ENCODE measurements at regions not wholly inside any gene's neighbourhood (a gene's known extent, or its start where the extent isn't known, plus 50 kb on each side); places are given as distances from the start of the nearest gene placed in this dataset.
"Not testable (repeated sequence)": the region's sequence is repeated elsewhere in the genome, so short reads cannot be mapped to it uniquely, and the experiment has no call there.

DNA sequence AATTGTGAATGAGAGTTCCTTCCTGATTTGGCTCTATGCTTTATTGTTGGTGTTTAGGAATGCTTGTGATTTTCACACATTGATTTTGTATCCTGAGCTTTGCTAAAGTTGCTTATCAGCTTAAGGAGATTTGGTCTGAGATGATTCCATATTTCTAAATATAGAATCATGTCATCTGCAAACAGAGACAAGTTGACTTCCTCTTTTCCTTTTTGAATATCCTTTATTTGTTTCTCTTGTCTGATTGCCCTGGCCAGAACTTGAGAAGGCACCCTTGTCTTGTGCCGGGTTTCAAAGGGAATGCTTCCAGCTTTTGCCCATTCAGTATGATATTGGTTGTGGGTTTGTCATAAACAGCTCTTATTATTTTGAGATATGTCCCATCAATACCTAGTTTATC lies 260.6 kb downstream of the TDRD3 start:
- not testable (repeated sequence) for H3K4me3 Mint-ChIP-seq

DNA sequence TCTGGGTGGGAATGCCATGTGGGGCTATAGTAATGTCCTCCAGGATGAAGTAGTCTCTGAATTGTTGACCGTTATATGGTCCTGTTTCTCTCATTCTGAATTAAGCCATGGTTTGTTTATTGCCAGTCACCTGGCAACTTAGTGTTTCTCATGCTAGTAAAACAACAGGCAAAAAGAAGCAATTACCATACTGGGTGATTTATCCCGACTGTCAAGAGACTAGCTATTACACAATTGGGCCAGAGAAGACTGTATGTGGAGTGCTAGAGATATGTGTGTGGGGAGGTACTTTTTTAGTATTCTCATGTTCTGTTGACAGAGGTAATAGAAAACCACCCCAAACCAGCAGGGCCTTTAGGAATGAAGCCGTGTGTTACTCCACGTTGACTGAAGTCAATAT lies 258.2 kb downstream of the TDRD3 start:
- no peaks in the 10 kb centered on the region for H3K27me3 Mint-ChIP-seq
- no peak overlapping the region for H3K27ac Mint-ChIP-seq
- ATAC-seq: no peak

More for the DNA sequence above, 260.6 kb downstream of the TDRD3 start:
- not testable (repeated sequence) for H3K4me1 Mint-ChIP-seq, ATAC-seq, H3K27ac Mint-ChIP-seq, H3K27me3 Mint-ChIP-seq, DNase-seq
- peaks cover 18% of the 10 kb centered on the region in 2 donors for H3K9me3 Mint-ChIP-seq

DNA sequence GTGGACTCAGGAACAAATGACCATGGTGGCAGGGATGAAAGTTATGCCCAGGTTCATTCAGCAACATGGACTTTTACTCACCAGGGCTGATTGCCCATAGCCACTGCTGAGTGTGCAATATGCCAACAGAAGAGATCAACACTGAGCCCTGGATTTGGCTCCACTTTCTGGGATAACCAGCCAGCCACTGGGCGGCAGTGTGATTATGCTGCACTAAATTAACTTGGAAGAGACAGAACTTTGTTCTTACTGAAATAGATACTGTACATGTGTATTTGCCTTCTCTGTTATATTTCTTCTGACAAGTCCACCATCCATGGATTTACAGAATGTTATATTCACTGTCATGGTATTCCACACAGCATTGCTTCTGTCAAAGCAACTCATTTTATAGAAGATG lies 257.4 kb downstream of the TDRD3 start:
- no peak for DNase-seq
- ATAC-seq: no peak
- no peaks in the 10 kb centered on the region for H3K4me1 Mint-ChIP-seq
- no peak overlapping the region for H3K27ac Mint-ChIP-seq
- H3K4me3 Mint-ChIP-seq: no peak overlapping the region
- no peaks in the 10 kb centered on the region for H3K27me3 Mint-ChIP-seq
- H3K9me3 Mint-ChIP-seq: peaks cover 4 to 7% of the 10 kb centered on the region in 2 donors

More for the DNA sequence above, 258.2 kb downstream of the TDRD3 start:
- no peak for DNase-seq
- no peaks in the 10 kb centered on the region for H3K4me1 Mint-ChIP-seq
- no peak overlapping the region for H3K4me3 Mint-ChIP-seq
- H3K9me3 Mint-ChIP-seq: peaks cover 9 to 10% of the 10 kb centered on the region in 2 donors

DNA sequence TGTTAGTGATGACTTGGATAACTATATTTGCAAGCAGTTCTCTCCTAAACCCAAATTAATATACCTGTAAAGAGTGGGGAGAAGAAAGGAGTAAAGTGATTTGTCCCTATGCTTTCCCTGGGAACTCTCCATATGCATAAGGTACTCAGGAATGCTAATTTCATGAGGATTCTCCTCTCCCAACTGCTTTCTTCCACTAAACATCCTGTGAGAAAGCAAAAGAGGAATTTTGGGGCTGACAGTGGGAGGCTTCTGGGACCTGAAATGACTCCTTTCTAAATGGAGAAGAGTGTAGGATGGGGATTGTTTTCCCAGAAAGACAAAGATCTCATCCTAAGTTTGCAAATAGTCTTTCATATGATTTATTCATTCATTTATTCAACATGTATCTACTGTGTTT lies 250.5 kb downstream of the TDRD3 start:
- Mint-ChIP-seq H3K4me1 (no peaks in the 10 kb centered on the region), H3K4me3 (no peak overlapping the region), H3K27me3 (peaks cover 14% of the 10 kb centered on the region), H3K9me3 (peaks cover 0 to 7% of the 10 kb centered on the region in 2 donors), H3K27ac (no peak overlapping the region)
- no peak for ATAC-seq
- DNase-seq: no peak

DNA sequence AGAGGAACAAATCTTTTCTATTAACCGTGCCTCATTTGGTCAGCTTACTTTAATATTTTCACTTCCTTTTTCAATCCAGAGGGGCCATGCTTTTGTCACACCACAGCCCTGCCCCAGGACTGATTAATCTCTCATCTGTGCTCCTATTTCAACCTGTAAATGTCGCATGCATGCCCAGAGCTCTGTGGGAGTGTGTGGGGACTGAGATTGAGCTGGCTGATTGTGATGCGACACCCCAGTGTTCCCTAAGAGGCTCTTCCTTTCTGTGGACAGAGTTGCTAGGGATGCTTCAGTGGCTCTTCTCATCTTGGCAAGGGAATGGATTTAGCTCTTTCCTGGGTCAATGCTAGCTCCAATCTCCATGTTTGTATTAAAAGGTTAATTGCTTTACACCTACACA lies 249.6 kb downstream of the TDRD3 start:
- no peak overlapping the region for H3K27ac Mint-ChIP-seq

DNA sequence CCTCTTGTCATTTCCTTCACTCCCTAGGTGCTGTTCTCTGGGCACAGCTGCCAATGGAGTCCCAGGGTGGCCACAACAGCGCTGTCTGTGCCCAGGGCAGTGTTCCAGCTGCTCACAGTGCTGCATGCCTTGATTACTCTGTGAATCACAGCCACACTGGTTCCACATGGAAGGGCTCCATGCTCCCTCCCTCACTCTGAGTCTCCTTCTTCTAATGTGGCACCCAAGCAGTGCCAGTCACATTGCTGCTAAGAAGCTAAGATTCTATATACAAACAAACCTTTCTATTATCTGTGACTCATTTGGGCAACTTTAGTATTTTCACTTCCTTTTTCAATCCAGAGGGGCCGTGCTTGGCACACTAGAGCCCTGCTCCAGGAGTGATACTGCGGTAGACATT lies 248.7 kb downstream of the TDRD3 start:
- Mint-ChIP-seq H3K4me3 (no peak overlapping the region), H3K9me3 (peaks cover 0 to 7% of the 10 kb centered on the region in 2 donors), H3K4me1 (no peaks in the 10 kb centered on the region), H3K27ac (no peak overlapping the region), H3K27me3 (peaks cover 14% of the 10 kb centered on the region)
- ATAC-seq (no peak), DNase-seq (no peak)

More for the DNA sequence above, 249.6 kb downstream of the TDRD3 start:
- Mint-ChIP-seq H3K4me3 (no peak overlapping the region), H3K27me3 (peaks cover 14% of the 10 kb centered on the region), H3K9me3 (peaks cover 0 to 7% of the 10 kb centered on the region in 2 donors), H3K4me1 (no peaks in the 10 kb centered on the region)
- ATAC-seq (no peak), DNase-seq (no peak)

DNA sequence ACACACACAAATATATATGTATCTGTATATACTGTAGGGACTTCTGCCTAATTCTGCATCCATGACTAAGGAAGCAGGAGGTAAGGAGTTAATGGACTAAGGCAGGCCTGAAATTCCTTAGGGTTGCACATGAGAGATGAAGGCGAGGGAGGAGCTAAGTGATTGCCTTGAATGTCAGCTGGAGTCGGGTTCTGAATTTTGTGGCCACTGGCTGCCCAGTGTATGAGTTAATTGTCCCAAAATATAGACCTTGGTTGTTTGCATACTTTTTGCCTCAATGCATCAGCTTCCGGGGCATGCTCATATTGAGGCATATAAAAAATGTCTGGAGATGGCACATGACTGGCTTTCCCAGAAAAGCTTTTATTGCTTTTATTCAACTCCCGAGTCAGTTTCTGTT lies 245.5 kb downstream of the TDRD3 start:
- ATAC-seq (no peak), DNase-seq (no peak)
- H3K9me3 Mint-ChIP-seq: peaks cover 0 to 7% of the 10 kb centered on the region in 2 donors
- H3K4me3 Mint-ChIP-seq: no peak overlapping the region
- no peak overlapping the region for H3K27ac Mint-ChIP-seq
- peaks cover 14% of the 10 kb centered on the region for H3K27me3 Mint-ChIP-seq
- no peaks in the 10 kb centered on the region for H3K4me1 Mint-ChIP-seq

DNA sequence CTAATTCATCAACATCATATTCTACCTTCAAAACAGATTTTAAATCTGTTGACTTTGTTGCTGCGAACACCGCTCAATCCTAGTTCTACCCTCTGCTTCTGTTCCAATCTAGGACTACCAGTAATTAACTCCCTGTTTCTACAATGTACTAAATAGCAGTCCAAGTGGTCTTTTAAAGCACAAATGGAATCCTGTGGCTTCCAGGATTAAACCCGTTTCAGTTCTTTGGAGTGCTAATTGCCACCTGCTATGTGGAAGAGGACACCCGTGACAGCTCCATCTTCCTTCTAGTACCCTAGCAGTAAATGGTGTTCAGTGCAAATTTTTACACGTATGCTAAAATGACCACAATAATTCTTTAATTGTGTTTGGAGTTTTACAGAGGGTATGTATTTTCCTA lies 232.1 kb downstream of the TDRD3 start:
- Mint-ChIP-seq H3K4me3 (no peak overlapping the region), H3K27me3 (peaks cover 13% of the 10 kb centered on the region)
- ATAC-seq: no peak

DNA sequence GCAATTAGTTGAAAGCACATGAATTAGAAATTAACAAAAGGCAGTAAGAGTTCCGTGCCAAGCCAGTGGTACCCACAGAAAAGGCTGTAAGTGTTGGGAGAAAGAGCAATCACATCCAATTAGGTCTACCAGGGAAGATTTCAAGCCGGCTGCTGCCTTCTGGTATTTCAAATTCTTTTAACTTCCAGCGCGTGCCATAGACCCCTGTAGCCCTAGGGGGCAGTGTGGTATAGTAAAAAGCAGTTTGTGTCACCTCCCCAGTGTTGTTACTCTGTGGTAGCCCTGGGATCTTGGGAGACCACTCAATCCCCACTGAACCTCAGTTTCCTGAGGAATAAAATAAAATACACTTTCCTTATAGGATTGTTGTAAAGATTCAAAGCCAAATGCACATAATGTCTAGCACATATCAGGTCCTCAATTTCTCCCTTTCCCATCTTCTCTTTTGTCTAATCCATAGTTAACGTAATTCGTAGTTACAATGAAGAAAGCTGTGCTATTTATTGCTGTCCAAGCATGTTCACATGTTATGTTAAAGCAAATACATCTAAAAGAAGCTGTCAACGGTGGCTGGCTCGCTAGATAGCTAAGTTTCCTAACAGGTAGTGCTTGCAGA lies 230.2 kb downstream of the TDRD3 start:
- ATAC-seq (peak; percentile 58), DNase-seq (peak; percentile 9 to 10)
- Mint-ChIP-seq H3K9me3 (no peaks in the 10 kb centered on the region), H3K27me3 (peaks cover 13% of the 10 kb centered on the region), H3K4me1 (no peaks in the 10 kb centered on the region), H3K27ac (no peak overlapping the region), H3K4me3 (no peak overlapping the region)

More for the DNA sequence above, 232.1 kb downstream of the TDRD3 start:
- H3K27ac Mint-ChIP-seq: no peak overlapping the region
- H3K4me1 Mint-ChIP-seq: no peaks in the 10 kb centered on the region
- DNase-seq: no peak
- H3K9me3 Mint-ChIP-seq: no peaks in the 10 kb centered on the region
